ENCODE measurements at regions not wholly inside any gene's neighbourhood (a gene's known extent, or its start where the extent isn't known, plus 50 kb on each side); places are given as distances from the start of the nearest gene placed in this dataset.

DNA sequence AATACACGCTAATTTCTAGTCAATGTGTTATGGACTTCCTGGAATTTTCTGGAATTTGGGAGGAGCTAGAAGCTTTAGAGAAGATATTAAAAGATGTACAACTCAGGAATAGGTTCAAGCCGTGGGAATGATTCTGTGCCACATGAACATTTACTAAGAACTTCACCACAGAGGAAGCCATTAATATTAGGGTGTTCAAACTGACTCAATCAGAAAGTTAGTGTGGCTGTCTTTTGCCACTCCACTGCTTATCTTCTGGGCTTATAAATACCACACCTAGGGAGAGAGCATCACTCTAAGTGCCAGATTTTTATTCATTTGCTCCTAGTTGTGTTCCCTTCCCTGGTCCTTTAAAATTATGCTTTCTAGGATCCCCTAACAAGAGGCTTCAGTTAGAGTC is 409.8 kb downstream of the KCTD8 start:
- POLR2A ChIA-PET = no interaction called here
- Histone ChIP-seq H3K4me2 (ENCODE audit: low read depth, low read length) (no peak overlapping the region), H3K27me3 (ENCODE audit: control insufficient read depth in 1 of 2, insufficient read depth in 2 of 2, low read length in 2 of 2) (no peaks in the 10 kb centered on the region), H3K9ac (ENCODE audit: insufficient read depth, low read depth, low read length) (no peak overlapping the region), H3K27ac (ENCODE audit: extremely low read length, insufficient read depth, low read length) (no peak overlapping the region), H3K4me3 (replicated peaks in 1 of 3; ENCODE audit: insufficient read depth in 1 of 3, low read depth in 2 of 3, low read length in 3 of 3) (no peak overlapping the region), H3K9me3 (ENCODE audit: low read length) (peaks cover 24% of the 10 kb centered on the region; the same call in 1 of the 2 replicates), H3K36me3 (replicated peaks in 1 of 2; ENCODE audit: control insufficient read depth in 1 of 2, insufficient read depth in 2 of 2, low read length in 2 of 2) (no peaks in the 10 kb centered on the region), H4K20me1 (ENCODE audit: insufficient read depth, low read length) (no peaks in the 10 kb centered on the region), H3K4me1 (ENCODE audit: insufficient read depth, low read length) (no peaks in the 10 kb centered on the region), H3K79me2 (ENCODE audit: insufficient read depth, low read length) (no peaks in the 10 kb centered on the region), H2AFZ (ENCODE audit: low read length) (no peak overlapping the region)
- BruUV-seq (replicated peaks) = no TSS peak
- CTCF ChIA-PET (ENCODE audit: low intra/inter-chr PET ratio, low total read pairs) = no interaction called here
- intact Hi-C loops (cut with micrococcal nuclease; ENCODE audit: unreplicated experiment) (no loop called here), in situ Hi-C loops (cut with HindIII; ENCODE audit: extremely low pct_ligation_motif_present, low pct_unique_long_range_greater_than_20kb) (no loop called here)
- DNase-seq (ENCODE audit: low spot score) = no peak
- FAIRE-seq = no peak
- no peak for ATAC-seq
- 2% methylated on average over 2 of the region's 2 CpGs for WGBS (ENCODE audit: low lambda C conversion rate)
- TF ChIP-seq HMG20A (CRISPR knock-in tag; IDR thresholded peaks at IDR 0.05; ENCODE audit: borderline replicate concordance) (no peak), KLF16 (CRISPR knock-in tag; IDR thresholded peaks at IDR 0.05) (no peak), MTF2 (CRISPR knock-in tag; IDR thresholded peaks at IDR 0.05; ENCODE audit: borderline replicate concordance) (no peak), ZNF205 (CRISPR knock-in tag; IDR thresholded peaks at IDR 0.05) (no peak), PREB (CRISPR knock-in tag; IDR thresholded peaks at IDR 0.05) (no peak), CCAR2 (optimal IDR thresholded peaks at IDR 0.05; ENCODE audit: low read depth, low read length) (no peak), NCOA2 (CRISPR knock-in tag; IDR thresholded peaks at IDR 0.05) (no peak), ZFP36L2 (CRISPR knock-in tag; IDR thresholded peaks at IDR 0.05) (no peak), DNMT1 (CRISPR knock-in tag; IDR thresholded peaks at IDR 0.05) (no peak), NFKBIZ (CRISPR knock-in tag; IDR thresholded peaks at IDR 0.05) (no peak), DR1 (CRISPR knock-in tag; IDR thresholded peaks at IDR 0.05) (no peak), HNF4A (CRISPR knock-in tag; IDR thresholded peaks at IDR 0.05) (no peak)
- TF ChIP-seq, protein P1, sequence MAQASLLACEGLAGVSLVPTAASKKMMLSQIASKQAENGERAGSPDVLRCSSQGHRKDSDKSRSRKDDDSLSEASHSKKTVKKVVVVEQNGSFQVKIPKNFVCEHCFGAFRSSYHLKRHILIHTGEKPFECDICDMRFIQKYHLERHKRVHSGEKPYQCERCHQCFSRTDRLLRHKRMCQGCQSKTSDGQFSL (CRISPR knock-in tag; IDR thresholded peaks at IDR 0.05) = no peak
- TF ChIP-seq, protein P2, sequence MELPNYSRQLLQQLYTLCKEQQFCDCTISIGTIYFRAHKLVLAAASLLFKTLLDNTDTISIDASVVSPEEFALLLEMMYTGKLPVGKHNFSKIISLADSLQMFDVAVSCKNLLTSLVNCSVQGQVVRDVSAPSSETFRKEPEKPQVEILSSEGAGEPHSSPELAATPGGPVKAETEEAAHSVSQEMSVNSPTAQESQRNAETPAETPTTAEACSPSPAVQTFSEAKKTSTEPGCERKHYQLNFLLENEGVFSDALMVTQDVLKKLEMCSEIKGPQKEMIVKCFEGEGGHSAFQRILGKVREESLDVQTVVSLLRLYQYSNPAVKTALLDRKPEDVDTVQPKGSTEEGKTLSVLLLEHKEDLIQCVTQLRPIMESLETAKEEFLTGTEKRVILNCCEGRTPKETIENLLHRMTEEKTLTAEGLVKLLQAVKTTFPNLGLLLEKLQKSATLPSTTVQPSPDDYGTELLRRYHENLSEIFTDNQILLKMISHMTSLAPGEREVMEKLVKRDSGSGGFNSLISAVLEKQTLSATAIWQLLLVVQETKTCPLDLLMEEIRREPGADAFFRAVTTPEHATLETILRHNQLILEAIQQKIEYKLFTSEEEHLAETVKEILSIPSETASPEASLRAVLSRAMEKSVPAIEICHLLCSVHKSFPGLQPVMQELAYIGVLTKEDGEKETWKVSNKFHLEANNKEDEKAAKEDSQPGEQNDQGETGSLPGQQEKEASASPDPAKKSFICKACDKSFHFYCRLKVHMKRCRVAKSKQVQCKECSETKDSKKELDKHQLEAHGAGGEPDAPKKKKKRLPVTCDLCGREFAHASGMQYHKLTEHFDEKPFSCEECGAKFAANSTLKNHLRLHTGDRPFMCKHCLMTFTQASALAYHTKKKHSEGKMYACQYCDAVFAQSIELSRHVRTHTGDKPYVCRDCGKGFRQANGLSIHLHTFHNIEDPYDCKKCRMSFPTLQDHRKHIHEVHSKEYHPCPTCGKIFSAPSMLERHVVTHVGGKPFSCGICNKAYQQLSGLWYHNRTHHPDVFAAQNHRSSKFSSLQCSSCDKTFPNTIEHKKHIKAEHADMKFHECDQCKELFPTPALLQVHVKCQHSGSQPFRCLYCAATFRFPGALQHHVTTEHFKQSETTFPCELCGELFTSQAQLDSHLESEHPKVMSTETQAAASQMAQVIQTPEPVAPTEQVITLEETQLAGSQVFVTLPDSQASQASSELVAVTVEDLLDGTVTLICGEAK (IDR thresholded peaks at IDR 0.05) = no peak
- TF ChIP-seq, protein P2 (CRISPR knock-in tag; IDR thresholded peaks at IDR 0.05) = no peak

Measured in HepG2 (cell line).